Upper lobe of left lung (tissue), 6 donors: ENCODE measurements at regions not wholly inside any gene's neighbourhood (a gene's known extent, or its start where the extent isn't known, plus 50 kb on each side); places are given as distances from the start of the nearest gene placed in this dataset.
A peak's percentile ranks its signal among the peaks of the same experiment; 100 is the strongest.

Experiments used
- ATAC-seq, 2 donors: fragments of 200-7000 bp; cut with Tn5 transposase; one replicate each; pipeline ENCODE4 v1.9.1; 2022; ENCODE audit warnings: mild to moderate bottlenecking in 2 of 2, moderate library complexity in 2 of 2; ENCODE audit not compliant: low FRiP score in 2 of 2
- DNase-seq, 2 donors: peaks; one replicate each; pipeline ENCODE4 v3.0.0-alpha.2; 2019 to 2020
- H3K27ac ChIP-seq, 4 donors: fragments of 200-600 bp; sonication (generic); one replicate each; pipeline ENCODE4 v1.5.1; 2016 to 2019
- H3K27me3 ChIP-seq, 4 donors: fragments of 200-600 bp; sonication (generic); one replicate each; pipeline ENCODE4 v1.5.1; 2017 to 2019
- H3K36me3 ChIP-seq, 4 donors: fragments of 200-600 bp; sonication (generic); one replicate each; pipeline ENCODE4 v1.5.1; 2016 to 2019
- H3K4me1 ChIP-seq, 4 donors: fragments of 200-600 bp; sonication (generic); one replicate each; pipeline ENCODE4 v1.5.1; 2018 to 2019
- H3K4me3 ChIP-seq, 4 donors: fragments of 200-600 bp; sonication (generic); one replicate each; pipeline ENCODE4 v1.5.1; 2017 to 2019; ENCODE audit warnings: mild to moderate bottlenecking in 2 of 4, moderate library complexity in 1 of 4
- H3K9me3 ChIP-seq, 4 donors: fragments of 200-600 bp; sonication (generic); one replicate each; pipeline ENCODE4 v1.5.1; 2018 to 2019
- CTCF ChIP-seq, 6 experiments: fragments of 450-650 bp in 4 of 6; fragments of 200-600 bp in 2 of 6; sonication (generic) in 2 of 6; IDR thresholded peaks; one replicate each; pipeline ENCODE4 v1.5.1; 2016 to 2019; ENCODE audit warnings: antibody characterized with exemption in 6 of 6
- EP300 ChIP-seq, 4 donors: sonication (generic); formaldehyde crosslinking; IDR thresholded peaks; one replicate each; pipeline ENCODE4 v1.5.1; 2017; ENCODE audit warnings: antibody characterized with exemption in 4 of 4, control low read depth in 2 of 4
- POLR2A ChIP-seq, 4 donors: fragments of 450-650 bp; IDR thresholded peaks; one replicate each; pipeline ENCODE4 v1.5.1; 2016 to 2017; ENCODE audit warnings: antibody characterized with exemption in 4 of 4, mild to moderate bottlenecking in 2 of 4
- POLR2AphosphoS5 ChIP-seq, 2 donors: sonication (generic); formaldehyde crosslinking; IDR thresholded peaks; one replicate each; pipeline ENCODE4 v1.5.1; 2017; ENCODE audit warnings: antibody characterized with exemption in 2 of 2
- WGBS, 2 donors: methylation state at CpG; one replicate each; pipeline ENCODE4 v1.1.5; 2017 to 2018; 5-methylcytosine and 5-hydroxymethylcytosine counted together
- donor health status: DM: no; HTN: no; CAD: no; lungs with moderate emphysema.
- donor health status: DM: no; HTN: yes; CAD: no; lungs with severe emphysema.

GRCh38 chr6:213284-213683, 79.0 kb upstream of the DUSP22 start:
- no peaks in the 10 kb centered on the region for H3K36me3 ChIP-seq
- WGBS, 2 donors = 93 to 94% methylated on average over 4 of the region's 4 CpGs
- TF ChIP-seq CTCF (IDR thresholded peaks at IDR 0.05) = no peak
- TF ChIP-seq EP300 (IDR thresholded peaks at IDR 0.05) = no peak
- TF ChIP-seq POLR2A (IDR thresholded peaks at IDR 0.05) = no peak
- TF ChIP-seq POLR2AphosphoS5 (IDR thresholded peaks at IDR 0.05) = no peak

GRCh38 chr6:214428-214827, 77.9 kb upstream of the DUSP22 start:
- TF ChIP-seq POLR2A (IDR thresholded peaks at IDR 0.05) = no peak
- no peak for TF ChIP-seq POLR2AphosphoS5 (IDR thresholded peaks at IDR 0.05)
- TF ChIP-seq EP300 (IDR thresholded peaks at IDR 0.05) = no peak
- no peak for TF ChIP-seq CTCF (IDR thresholded peaks at IDR 0.05)
- WGBS, 2 donors = 98% methylated on average over 4 to 5 of the region's 5 CpGs
- ATAC-seq (no peak), DNase-seq (no peak)
- no peak overlapping the region for H3K4me3 ChIP-seq
- no peak overlapping the region for H3K27ac ChIP-seq
- H3K36me3 ChIP-seq = no peaks in the 10 kb centered on the region
- H3K27me3 ChIP-seq = no peaks in the 10 kb centered on the region
- H3K4me1 ChIP-seq = peaks cover 0 to 4% (median 0%) of the 10 kb centered on the region in 4 donors
- peaks cover 0 to 3% (median 0%) of the 10 kb centered on the region in 4 donors for H3K9me3 ChIP-seq

More at GRCh38 chr6:213284-213683, 79.0 kb upstream of the DUSP22 start:
- no peaks in the 10 kb centered on the region for H3K27me3 ChIP-seq
- peaks cover 0 to 4% (median 0%) of the 10 kb centered on the region in 4 donors for H3K4me1 ChIP-seq
- H3K9me3 ChIP-seq = peaks cover 0 to 3% (median 0%) of the 10 kb centered on the region in 4 donors
- DNase-seq = no peak
- no peak for ATAC-seq
- no peak overlapping the region for H3K4me3 ChIP-seq
- H3K27ac ChIP-seq = no peak overlapping the region

- Histone ChIP-seq H3K9me3 (peaks cover 0 to 3% (median 0%) of the 10 kb centered on the region in 4 donors), H3K36me3 (no peaks in the 10 kb centered on the region), H3K27ac (no peak overlapping the region), H3K4me3 (no peak overlapping the region), H3K4me1 (peaks cover 0 to 11% (median under 1%) of the 10 kb centered on the region in 4 donors), H3K27me3 (no peaks in the 10 kb centered on the region)
- ATAC-seq (peak; percentile 4 to 56), DNase-seq (peak in 1 of 2 donors; percentile 79)
- 48 to 53% methylated on average over 7 to 11 of the region's 11 CpGs for WGBS, 2 donors
- TF ChIP-seq EP300 (IDR thresholded peaks at IDR 0.05) (peak in 1 of 4 donors; percentile 46), CTCF (IDR thresholded peaks at IDR 0.05) (no peak), POLR2AphosphoS5 (IDR thresholded peaks at IDR 0.05) (no peak), POLR2A (IDR thresholded peaks at IDR 0.05) (no peak)
Observed at GRCh38 chr6:215335-216034, 76.8 kb upstream of the DUSP22 start.

- H3K36me3 ChIP-seq = no peaks in the 10 kb centered on the region
- H3K4me3 ChIP-seq = no peak overlapping the region
- ATAC-seq = peak in 1 of 2 donors; percentile 25
- H3K4me1 ChIP-seq = peaks cover 0 to 11% (median 4%) of the 10 kb centered on the region in 4 donors
- H3K27ac ChIP-seq = no peak overlapping the region
- TF ChIP-seq CTCF (IDR thresholded peaks at IDR 0.05) = peak in 4 of 6 experiments; percentile 21 to 44 (median 36)
- TF ChIP-seq EP300 (IDR thresholded peaks at IDR 0.05) = no peak
- WGBS, 2 donors = 90 to 91% methylated on average over 12 of the region's 12 CpGs
- no peaks in the 10 kb centered on the region for H3K27me3 ChIP-seq
- peak in 1 of 2 donors; percentile 60 for DNase-seq
- H3K9me3 ChIP-seq = peaks cover 0 to 3% (median 0%) of the 10 kb centered on the region in 4 donors
Observed at GRCh38 chr6:217048-217659, 75.1 kb upstream of the DUSP22 start.
